ENCODE measurements at regions not wholly inside any gene's neighbourhood (a gene's known extent, or its start where the extent isn't known, plus 50 kb on each side); places are given as distances from the start of the nearest gene placed in this dataset.

DNA sequence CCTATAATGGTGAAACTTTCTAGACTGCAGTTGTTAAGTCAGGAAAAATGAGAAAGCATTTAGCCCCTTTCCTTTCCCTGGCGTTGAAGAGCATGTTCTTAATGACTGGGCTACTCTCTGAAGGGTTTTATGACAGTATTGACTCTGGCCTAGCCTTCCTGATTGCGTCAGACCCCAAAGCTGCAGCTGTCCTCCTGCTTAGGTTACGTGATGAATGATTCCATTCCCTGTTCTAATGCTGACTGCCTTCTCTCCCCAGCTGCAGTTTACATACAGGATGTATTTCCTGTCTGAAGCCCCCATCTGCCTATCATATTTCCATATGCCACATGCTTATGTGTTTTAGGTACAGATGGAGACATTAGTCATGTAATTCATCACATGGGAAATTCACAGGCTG lies 105.8 kb upstream of the EGFL6 start:
- TF ChIP-seq EZH2 (IDR thresholded peaks at IDR 0.05) (no peak), POLR2AphosphoS5 (IDR thresholded peaks at IDR 0.05; ENCODE audit: borderline replicate concordance, low read depth, low read length) (no peak)

Data from SK-N-MC (cell line).